AG04450 (cell line): ENCODE measurements at regions not wholly inside any gene's neighbourhood (a gene's known extent, or its start where the extent isn't known, plus 50 kb on each side); places are given as distances from the start of the nearest gene placed in this dataset.

ENCODE experiments used
- CTCF ChIA-PET: fragments of 300-600, 350-600 bp; formaldehyde crosslinking; extraction: SDS; loops from one replicate; lab custom pipeline; 2022; ENCODE audit warnings: antibody characterized with exemption, inconsistent platforms; lab: Charles Lee
- POLR2A ChIA-PET: fragments of 350-600 bp; formaldehyde crosslinking; extraction: SDS; loops from one replicate; lab custom pipeline; 2021; ENCODE audit warnings: antibody characterized with exemption, inconsistent platforms; lab: Yijun Ruan, JAX
- DNase-seq: peaks from one replicate; pipeline ENCODE4 v3.0.0-alpha.2; 2011; ENCODE audit warnings: low read depth, low spot score
- H3K27ac ChIP-seq: one replicate; pipeline ENCODE4 v1.5.1; 2012; ENCODE audit warnings: low read depth, low read length, control low read depth
- H3K27me3 ChIP-seq: one replicate; pipeline ENCODE4 v1.6.0; 2012; ENCODE audit warnings: low read length; ENCODE audit not compliant: control insufficient read depth, insufficient read depth
- H3K4me3 ChIP-seq: 2 replicates; pipeline ENCODE4 v1.5.1; 2011; ENCODE audit warnings: mild to moderate bottlenecking, low read depth, low read length, control low read depth
- H3K9me3 ChIP-seq: 2 replicates; pipeline ENCODE4 v1.5.1; 2012; ENCODE audit warnings: low read length; ENCODE audit not compliant: control insufficient read depth, insufficient read depth
- CTCF ChIP-seq: IDR thresholded peaks from 2 replicates; pipeline ENCODE4 v1.5.1; 2011; ENCODE audit warnings: low read depth, low read length, control low read depth, inconsistent platforms

GRCh38 chr2:147641651-147642050, 203.2 kb upstream of the ACVR2A start:
- H3K27me3 ChIP-seq = no peaks in the 10 kb centered on the region
- CTCF ChIA-PET = no interaction called here
- DNase-seq = no peak
- no peak overlapping the region for H3K27ac ChIP-seq
- no peak for TF ChIP-seq CTCF
- POLR2A ChIA-PET = no interaction called here
- H3K9me3 ChIP-seq = no peaks in the 10 kb centered on the region
- no peak overlapping the region for H3K4me3 ChIP-seq

- ChIA-PET POLR2A (no interaction called here), CTCF (no interaction called here)
- H3K27ac ChIP-seq = no peak overlapping the region
- TF ChIP-seq CTCF = no peak
- DNase-seq = no peak
- H3K4me3 ChIP-seq = no peak overlapping the region
- H3K27me3 ChIP-seq = no peaks in the 10 kb centered on the region
- H3K9me3 ChIP-seq = no peaks in the 10 kb centered on the region
Measured at GRCh38 chr2:147639891-147640290, 204.9 kb upstream of the ACVR2A start.

- ChIA-PET CTCF (no interaction called here), POLR2A (no interaction called here)
- Histone ChIP-seq H3K4me3 (no peak overlapping the region), H3K27me3 (no peaks in the 10 kb centered on the region), H3K27ac (no peak overlapping the region), H3K9me3 (no peaks in the 10 kb centered on the region)
- DNase-seq = no peak
- TF ChIP-seq CTCF = no peak
Measured at GRCh38 chr2:147639386-147639785, 205.4 kb upstream of the ACVR2A start.

- Histone ChIP-seq H3K9me3 (no peaks in the 10 kb centered on the region), H3K4me3 (no peak overlapping the region), H3K27ac (no peak overlapping the region), H3K27me3 (no peaks in the 10 kb centered on the region)
- DNase-seq = no peak
- TF ChIP-seq CTCF = no peak
- ChIA-PET POLR2A (no interaction called here), CTCF (interaction anchor here (0.7 kb wide), 1 partner anchor 274 kb away, joined by 3 read pairs; no protein-coding TSS in a partner anchor)
Measured at GRCh38 chr2:147636886-147637285, 207.9 kb upstream of the ACVR2A start.

- Histone ChIP-seq H3K4me3 (no peak overlapping the region), H3K27ac (no peak overlapping the region), H3K27me3 (no peaks in the 10 kb centered on the region), H3K9me3 (no peaks in the 10 kb centered on the region)
- CTCF ChIA-PET = interaction anchor here (1.1 kb wide), 1 partner anchor 9 kb away, joined by 3 read pairs; no protein-coding TSS in a partner anchor
- no peak for DNase-seq
- POLR2A ChIA-PET = no interaction called here
- no peak for TF ChIP-seq CTCF
Measured at GRCh38 chr2:147636238-147636882, 208.5 kb upstream of the ACVR2A start.
